Activated CD8-positive, alpha-beta memory T cell treated with anti-CD3 and anti-CD28 coated beads for 4 hours (primary cell): ENCODE measurements at regions not wholly inside any gene's neighbourhood (a gene's known extent, or its start where the extent isn't known, plus 50 kb on each side); places are given as distances from the start of the nearest gene placed in this dataset.
"Not testable (repeated sequence)": the region's sequence is repeated elsewhere in the genome, so short reads cannot be mapped to it uniquely, and the experiment has no call there.

Experiments used
- DNase-seq, 2 donors: peaks; one replicate each; pipeline ENCODE4 v3.0.0-alpha.2; 2020; ENCODE audit warnings: low read depth in 2 of 2

DNA sequence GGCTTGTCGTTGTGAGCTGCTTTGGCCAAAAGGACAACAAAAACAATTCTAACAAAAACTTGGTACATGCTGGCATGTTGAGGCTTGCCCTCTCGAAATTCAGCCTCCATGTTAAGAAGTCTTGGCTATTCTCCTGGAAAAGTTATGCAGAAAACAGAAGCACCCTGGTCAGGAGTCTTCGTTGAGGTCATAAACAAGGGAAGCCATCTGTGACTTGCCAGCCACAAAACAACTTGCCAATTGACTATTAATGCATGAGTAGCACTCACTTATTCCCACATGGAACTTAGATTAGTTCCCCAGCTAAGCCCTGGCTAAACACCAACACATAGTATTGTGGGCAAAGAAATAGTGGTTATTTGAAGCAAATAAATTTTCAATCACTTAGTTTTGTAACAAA lies 521.0 kb upstream of the CHD1 start:
- no peak for DNase-seq

DNA sequence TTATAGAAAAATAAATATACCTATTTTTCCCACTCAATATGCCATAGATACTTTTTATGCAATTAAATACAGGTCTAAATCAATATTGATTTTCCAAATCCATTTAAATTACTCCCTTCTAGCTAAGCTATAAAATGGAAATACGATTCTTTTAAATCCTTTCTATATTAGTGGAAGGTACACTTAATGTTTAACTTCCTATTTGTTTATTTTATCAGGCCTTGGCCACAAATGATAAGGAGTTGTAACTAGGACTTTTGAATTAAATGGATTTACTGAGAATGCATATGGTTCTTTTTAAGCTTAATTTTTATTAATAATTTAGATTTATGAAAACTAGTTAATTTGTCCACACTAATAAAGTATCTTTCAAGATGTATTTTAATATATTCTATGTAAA lies 517.0 kb upstream of the CHD1 start:
- DNase-seq = no peak

GRCh38 chr5:99441235-99441634 lies 512.4 kb upstream of the CHD1 start:
- no peak for DNase-seq

- DNase-seq = no peak
Measured at GRCh38 chr5:99438619-99439018, 509.8 kb upstream of the CHD1 start.

DNA sequence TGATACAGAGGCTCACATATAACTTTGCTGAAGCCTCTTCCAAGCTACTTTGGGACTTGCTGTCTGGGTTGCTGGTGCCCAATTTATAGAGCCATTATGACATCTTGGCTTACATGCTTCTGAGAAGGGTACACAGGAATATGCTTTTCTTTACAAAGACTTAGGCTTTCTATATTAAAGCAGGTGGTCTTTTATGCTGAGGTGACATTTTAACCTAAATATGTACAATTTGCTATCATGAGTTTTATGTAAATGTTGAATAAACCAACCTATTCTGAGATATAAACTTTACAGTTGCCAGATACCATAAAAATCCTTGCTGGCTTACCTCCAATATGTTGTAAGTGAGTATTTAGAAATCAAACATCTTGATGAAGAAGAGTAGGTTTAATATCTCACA lies 509.2 kb upstream of the CHD1 start:
- DNase-seq = no peak

DNA sequence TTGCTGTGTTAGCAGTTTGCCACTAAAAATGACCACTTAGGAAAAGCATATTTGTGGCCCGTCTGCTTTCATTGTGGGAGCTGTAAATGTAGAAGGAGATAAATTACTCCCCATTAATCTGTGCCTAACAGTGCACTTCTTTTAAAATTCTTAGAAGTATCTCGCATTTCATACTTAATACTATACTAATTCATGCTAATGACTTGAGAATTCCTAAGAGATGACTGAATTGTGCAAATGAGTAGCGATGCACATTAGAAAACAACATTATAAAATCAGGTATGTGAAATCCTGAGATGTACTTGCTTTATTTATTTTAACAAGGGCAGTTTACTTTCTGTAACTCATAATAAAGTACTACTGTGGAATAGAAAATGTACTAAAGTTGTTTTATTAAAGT lies 494.6 kb upstream of the CHD1 start:
- not testable (repeated sequence) for DNase-seq

- not testable (repeated sequence) for DNase-seq
Measured at GRCh38 chr5:99418640-99419039, 489.8 kb upstream of the CHD1 start.

DNA sequence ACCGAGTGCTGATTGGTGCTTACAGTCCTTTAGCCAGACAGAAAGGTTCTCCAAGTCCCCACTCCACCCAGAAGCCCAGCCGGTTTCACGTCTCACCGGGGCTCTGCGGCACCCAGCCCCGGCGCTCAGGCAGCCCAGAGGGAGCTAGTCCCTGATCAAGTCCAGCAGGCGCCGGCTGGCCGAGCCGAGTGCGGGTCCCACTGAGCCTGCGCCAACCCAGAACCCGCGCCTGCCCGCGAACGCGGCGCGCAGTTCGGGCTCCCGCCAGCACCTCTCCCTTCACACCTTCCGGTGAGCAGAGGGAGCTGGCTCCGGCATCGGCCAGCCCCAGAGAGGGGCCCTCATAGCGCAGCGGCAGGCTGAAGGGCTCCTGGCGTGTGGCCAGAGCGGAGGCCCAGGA lies 481.6 kb upstream of the CHD1 start:
- not testable (repeated sequence) for DNase-seq

DNA sequence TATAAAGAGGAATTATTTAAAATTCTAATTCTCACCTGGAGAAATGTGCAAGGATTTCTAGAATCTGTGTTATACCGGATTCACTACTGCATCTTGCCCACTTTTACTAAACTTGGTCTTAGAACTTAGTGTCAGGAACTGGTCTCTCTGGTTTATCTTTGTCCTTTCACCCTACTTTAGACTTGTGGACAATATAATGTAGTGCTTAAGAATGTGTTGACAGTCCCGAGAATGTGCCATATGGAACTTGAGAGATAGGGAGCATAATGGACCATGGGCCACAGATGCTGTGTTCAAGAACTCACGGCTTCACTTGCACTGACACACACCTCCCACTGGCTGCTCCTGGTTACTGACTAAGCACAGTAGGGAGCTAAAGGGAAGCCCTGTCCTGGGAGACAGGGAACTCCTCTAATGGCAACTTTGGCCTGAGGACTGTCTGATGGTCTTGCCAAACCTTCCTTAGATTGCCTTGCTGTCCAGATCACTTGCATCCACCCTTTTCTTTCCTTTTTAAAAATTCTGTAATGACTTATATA lies 476.0 kb upstream of the CHD1 start:
- DNase-seq = not testable (repeated sequence)

GRCh38 chr5:99400571-99400970 lies 471.8 kb upstream of the CHD1 start:
- DNase-seq = not testable (repeated sequence)

GRCh38 chr5:99398976-99399375 lies 470.2 kb upstream of the CHD1 start:
- no peak for DNase-seq

DNA sequence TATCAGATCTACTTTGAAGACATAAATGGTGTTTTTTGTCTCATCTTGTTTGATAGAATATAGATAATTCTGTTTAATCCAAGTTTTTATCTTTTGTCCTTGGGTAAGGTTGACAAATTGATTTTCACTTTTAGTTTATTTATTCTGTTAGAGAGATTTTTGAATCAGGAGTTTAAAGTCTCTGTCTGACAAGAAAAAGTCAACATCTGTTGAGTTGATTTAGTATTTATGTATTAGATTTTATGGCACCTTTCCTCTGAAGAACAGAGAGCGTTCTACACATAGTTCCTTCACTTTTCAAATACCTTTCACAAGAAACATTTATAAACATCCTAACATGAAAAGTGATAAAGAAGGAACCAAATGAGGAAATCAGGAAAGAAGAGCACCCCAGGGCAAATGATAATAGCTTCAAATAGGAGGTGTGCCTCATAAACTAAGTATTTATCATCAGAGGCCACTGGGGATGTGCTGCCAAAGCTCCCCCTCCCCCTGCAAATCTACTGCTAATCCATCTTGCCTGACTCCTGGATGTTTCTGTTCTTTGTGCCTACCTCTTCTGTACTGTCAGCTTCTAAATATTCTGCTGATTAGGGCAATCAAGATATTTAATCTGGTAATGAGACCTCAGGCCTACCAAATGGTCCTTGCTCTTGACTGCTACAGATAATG lies 457.7 kb upstream of the CHD1 start:
- DNase-seq = no peak

- DNase-seq = no peak
Measured at GRCh38 chr5:99379187-99379586, 450.4 kb upstream of the CHD1 start.

- no peak for DNase-seq
Measured at GRCh38 chr5:99378443-99378842, 449.6 kb upstream of the CHD1 start.

GRCh38 chr5:99369797-99370593 lies 441.2 kb upstream of the CHD1 start:
- no peak for DNase-seq

- DNase-seq = no peak
Measured at GRCh38 chr5:99368726-99369125, 439.9 kb upstream of the CHD1 start.

- no peak for DNase-seq
Measured at GRCh38 chr5:99355881-99356280, 427.1 kb upstream of the CHD1 start.

GRCh38 chr5:99349787-99350186 lies 421.0 kb upstream of the CHD1 start:
- no peak for DNase-seq

DNA sequence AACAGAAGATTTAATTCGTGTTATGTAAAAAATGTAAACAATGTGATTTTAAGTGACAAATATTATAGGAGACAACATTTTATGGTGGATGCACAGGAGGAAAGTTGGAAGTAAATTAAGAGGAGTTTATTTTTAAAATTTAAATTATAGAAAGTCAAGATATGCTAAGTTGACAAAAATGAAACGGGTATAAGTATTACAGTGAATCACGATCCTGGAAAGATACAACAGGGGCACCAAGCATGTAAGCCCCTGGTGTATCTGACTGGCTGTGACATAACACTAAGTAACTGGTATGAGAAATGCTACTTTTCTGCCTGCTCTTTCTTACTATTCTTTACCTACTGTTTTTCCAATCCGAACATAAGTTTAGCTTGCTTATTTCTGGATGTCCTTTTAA lies 419.8 kb upstream of the CHD1 start:
- no peak for DNase-seq

DNA sequence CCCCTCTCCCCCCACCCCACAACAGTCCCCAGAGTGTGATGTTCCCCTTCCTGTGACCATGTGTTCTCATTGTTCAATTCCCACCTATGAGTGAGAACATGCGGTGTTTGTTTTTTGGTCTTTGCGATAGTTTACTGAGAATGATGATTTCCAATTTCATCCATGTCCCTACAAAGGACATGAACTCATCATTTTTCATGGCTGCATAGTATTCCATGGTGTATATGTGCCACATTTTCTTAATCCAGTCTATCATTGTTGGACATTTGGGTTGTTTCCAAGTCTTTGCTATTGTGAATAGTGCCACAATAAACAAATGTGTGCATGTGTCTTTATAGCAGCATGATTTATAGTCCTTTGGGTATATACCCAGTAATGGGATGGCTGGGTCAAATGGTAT lies 411.0 kb upstream of the CHD1 start:
- DNase-seq = not testable (repeated sequence)

GRCh38 chr5:99334936-99335335 lies 406.1 kb upstream of the CHD1 start:
- no peak for DNase-seq

GRCh38 chr5:99331061-99331460 lies 402.3 kb upstream of the CHD1 start:
- no peak for DNase-seq

GRCh38 chr5:99320436-99320835 lies 391.6 kb upstream of the CHD1 start:
- DNase-seq = no peak
